Colonic mucosa (tissue), 4 donors: ENCODE measurements at regions not wholly inside any gene's neighbourhood (a gene's known extent, or its start where the extent isn't known, plus 50 kb on each side); places are given as distances from the start of the nearest gene placed in this dataset.

ENCODE experiments used
- DNase-seq: peaks from one replicate; pipeline ENCODE4 v3.0.0-alpha.2; 2020
- H3K27ac ChIP-seq: fragments of 200-600 bp; one replicate; pipeline ENCODE4 v1.8.0; 2021
- H3K27me3 ChIP-seq: fragments of 200-600 bp; one replicate; pipeline ENCODE4 v1.8.0; 2021
- H3K36me3 ChIP-seq: fragments of 200-600 bp; one replicate; pipeline ENCODE4 v1.8.0; 2021
- H3K4me1 ChIP-seq: fragments of 200-600 bp; one replicate; pipeline ENCODE4 v1.8.0; 2021; ENCODE audit warnings: mild to moderate bottlenecking
- H3K4me3 ChIP-seq: fragments of 200-600 bp; one replicate; pipeline ENCODE4 v1.8.0; 2021
- H3K9ac ChIP-seq, 2 donors: one replicate each; pipeline ENCODE4 v1.7.0; 2013; ENCODE audit warnings: control low read depth in 2 of 2, low read depth in 2 of 2, low read length in 2 of 2
- H3K9me3 ChIP-seq: fragments of 200-600 bp; one replicate; pipeline ENCODE4 v1.8.0; 2021
- CTCF ChIP-seq: fragments of 200-600 bp; IDR thresholded peaks from one replicate; pipeline ENCODE4 v1.8.0; 2022; ENCODE audit warnings: antibody characterized with exemption, mild to moderate bottlenecking
- intact Hi-C: fragments of 100-400 bp; cut with DNase I; formaldehyde crosslinking; loops from one replicate; pipeline ENCODE4 v1.14.1; 2022
- donor health status: healthy.
- donor health status: DM: no; HTN: no; CAD: no.
- donor health status: DM: no; HTN: no; CAD: no.

GRCh38 chr22:48842583-48842945 is 985.1 kb downstream of the BRD1 start:
- DNase-seq, result no peak
- Histone ChIP-seq H3K4me3 (no peak overlapping the region), H3K36me3 (no peaks in the 10 kb centered on the region), H3K9me3 (no peaks in the 10 kb centered on the region), H3K4me1 (no peaks in the 10 kb centered on the region), H3K27ac (no peak overlapping the region), H3K9ac (no peak overlapping the region), H3K27me3 (no peaks in the 10 kb centered on the region)
- intact Hi-C loops, result no loop called here
- no peak for TF ChIP-seq CTCF

GRCh38 chr22:48841881-48842582 is 985.6 kb downstream of the BRD1 start:
- intact Hi-C loops, result no loop called here
- TF ChIP-seq CTCF, result no peak
- DNase-seq, result no peak
- Histone ChIP-seq H3K27ac (no peak overlapping the region), H3K9ac (no peak overlapping the region), H3K9me3 (no peaks in the 10 kb centered on the region), H3K36me3 (no peaks in the 10 kb centered on the region), H3K27me3 (no peaks in the 10 kb centered on the region), H3K4me1 (no peaks in the 10 kb centered on the region), H3K4me3 (no peak overlapping the region)

- H3K4me3 ChIP-seq, result no peak overlapping the region
- no peak for TF ChIP-seq CTCF
- H3K27me3 ChIP-seq, result no peaks in the 10 kb centered on the region
- H3K36me3 ChIP-seq, result no peaks in the 10 kb centered on the region
- no peaks in the 10 kb centered on the region for H3K9me3 ChIP-seq
- no peak overlapping the region for H3K27ac ChIP-seq
- no peaks in the 10 kb centered on the region for H3K4me1 ChIP-seq
- no peak overlapping the region for H3K9ac ChIP-seq
- DNase-seq, result no peak
- intact Hi-C loops, result no loop called here
Measured at GRCh38 chr22:48840112-48840949, 987.3 kb downstream of the BRD1 start.

- H3K27me3 ChIP-seq, result no peaks in the 10 kb centered on the region
- H3K27ac ChIP-seq, result no peak overlapping the region
- no peak for DNase-seq
- H3K36me3 ChIP-seq, result no peaks in the 10 kb centered on the region
- no peak overlapping the region for H3K9ac ChIP-seq
- no peaks in the 10 kb centered on the region for H3K9me3 ChIP-seq
- no peaks in the 10 kb centered on the region for H3K4me1 ChIP-seq
- H3K4me3 ChIP-seq, result no peak overlapping the region
- intact Hi-C loops, result no loop called here
- no peak for TF ChIP-seq CTCF
Measured at GRCh38 chr22:48838846-48839730, 988.6 kb downstream of the BRD1 start.

- no peaks in the 10 kb centered on the region for H3K36me3 ChIP-seq
- TF ChIP-seq CTCF, result no peak
- H3K4me1 ChIP-seq, result no peaks in the 10 kb centered on the region
- no peaks in the 10 kb centered on the region for H3K27me3 ChIP-seq
- no peaks in the 10 kb centered on the region for H3K9me3 ChIP-seq
- H3K9ac ChIP-seq, result no peak overlapping the region
- no peak overlapping the region for H3K4me3 ChIP-seq
- intact Hi-C loops, result no loop called here
- H3K27ac ChIP-seq, result no peak overlapping the region
- no peak for DNase-seq
Measured at GRCh38 chr22:48838376-48838775, 989.3 kb downstream of the BRD1 start.
